Ectodermal cell (in vitro differentiated cells): ENCODE measurements at regions not wholly inside any gene's neighbourhood (a gene's known extent, or its start where the extent isn't known, plus 50 kb on each side); places are given as distances from the start of the nearest gene placed in this dataset.
"Not testable (repeated sequence)": the region's sequence is repeated elsewhere in the genome, so short reads cannot be mapped to it uniquely, and the experiment has no call there.

Experiments used
- H3K27ac ChIP-seq: 2 replicates; pipeline ENCODE4 v1.7.0; 2013; ENCODE audit warnings: mild to moderate bottlenecking, low read depth, low read length; ENCODE audit not compliant: insufficient read depth, poor library complexity, severe bottlenecking
- H3K27me3 ChIP-seq: 2 replicates; pipeline ENCODE4 v1.7.0; 2013; ENCODE audit warnings: mild to moderate bottlenecking, low read length; ENCODE audit not compliant: insufficient read depth, control insufficient read depth, poor library complexity, severe bottlenecking
- H3K36me3 ChIP-seq: one replicate; pipeline ENCODE4 v1.7.0; 2013; ENCODE audit warnings: low read length; ENCODE audit not compliant: control insufficient read depth, insufficient read depth
- H3K4me1 ChIP-seq: one replicate; pipeline ENCODE4 v1.7.0; 2013; ENCODE audit warnings: low read length; ENCODE audit not compliant: control insufficient read depth, insufficient read depth
- H3K4me3 ChIP-seq: 2 replicates; pipeline ENCODE4 v1.7.0; 2013; ENCODE audit warnings: low read depth, low read length, control low read depth; ENCODE audit not compliant: insufficient read depth
- H3K9me3 ChIP-seq: 2 replicates; pipeline ENCODE4 v1.7.0; 2013; ENCODE audit warnings: mild to moderate bottlenecking, low read length, moderate library complexity; ENCODE audit not compliant: control insufficient read depth
- WGBS, 2 experiments: methylation state at CpG; one replicate each; pipeline ENCODE4 v1.1.7; 2013; ENCODE audit warnings: missing lambda C conversion rate in 2 of 2; 5-methylcytosine and 5-hydroxymethylcytosine counted together

- no peaks in the 10 kb centered on the region for H3K4me1 ChIP-seq
Measured at GRCh38 chr1:30444850-30445249, 278.5 kb downstream of the MATN1 start.

GRCh38 chr1:30444401-30444800 is 279.0 kb downstream of the MATN1 start:
- Histone ChIP-seq H3K27ac (no peak overlapping the region), H3K9me3 (no peaks in the 10 kb centered on the region), H3K36me3 (no peaks in the 10 kb centered on the region), H3K4me3 (no peak overlapping the region), H3K4me1 (no peaks in the 10 kb centered on the region), H3K27me3 (no peaks in the 10 kb centered on the region)
- 82 to 86% methylated on average over 1 of the region's 1 CpG for WGBS, 2 experiments

More at GRCh38 chr1:30444850-30445249, 278.5 kb downstream of the MATN1 start:
- Histone ChIP-seq H3K9me3 (no peaks in the 10 kb centered on the region), H3K4me3 (no peak overlapping the region), H3K27ac (no peak overlapping the region), H3K27me3 (no peaks in the 10 kb centered on the region), H3K36me3 (no peaks in the 10 kb centered on the region)
- 86 to 87% methylated on average over 2 of the region's 2 CpGs for WGBS, 2 experiments

- H3K27ac ChIP-seq, H3K4me3 ChIP-seq, H3K4me1 ChIP-seq, H3K36me3 ChIP-seq, H3K27me3 ChIP-seq, H3K9me3 ChIP-seq: not testable (repeated sequence)
- 80% methylated on average over 8 of the region's 9 CpGs for WGBS, 2 experiments
Measured at GRCh38 chr1:30438274-30438673, 285.1 kb downstream of the MATN1 start.

DNA sequence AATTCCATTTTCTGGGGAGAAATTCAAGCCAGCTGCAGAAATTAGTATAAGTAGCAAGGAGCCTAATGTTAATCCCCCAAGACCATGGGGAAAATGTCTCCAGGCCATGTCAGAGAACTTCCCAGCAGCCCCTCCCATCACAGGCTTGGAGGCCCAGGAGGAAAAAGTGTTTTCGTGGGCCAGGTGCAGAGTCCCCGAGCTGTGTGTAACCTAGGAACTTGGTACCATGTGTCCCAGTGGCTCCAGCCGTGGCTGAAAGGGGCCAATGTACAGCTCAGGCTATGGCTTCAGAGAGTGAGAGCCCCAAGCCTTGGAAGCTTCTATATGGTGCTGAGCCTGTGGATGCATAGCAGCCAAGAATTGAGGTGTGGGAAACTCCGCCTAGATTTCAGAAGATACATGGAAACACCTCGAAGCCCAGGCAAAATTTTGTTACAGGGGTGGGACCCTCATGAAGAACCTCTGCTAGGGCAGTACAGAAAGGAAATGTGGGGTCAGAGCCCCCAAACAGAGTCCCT is 286.3 kb downstream of the MATN1 start:
- H3K27ac ChIP-seq, result no peak overlapping the region
- no peaks in the 10 kb centered on the region for H3K9me3 ChIP-seq
- H3K4me1 ChIP-seq, result no peaks in the 10 kb centered on the region
- H3K27me3 ChIP-seq, result no peaks in the 10 kb centered on the region
- whole genome bisulfite sequencing, 2 experiments, result 91 to 94% methylated on average over 5 of the region's 5 CpGs
- H3K4me3 ChIP-seq, result no peak overlapping the region
- H3K36me3 ChIP-seq, result no peaks in the 10 kb centered on the region

GRCh38 chr1:30427545-30427944 is 295.8 kb downstream of the MATN1 start:
- Histone ChIP-seq H3K9me3 (no peaks in the 10 kb centered on the region), H3K36me3 (no peaks in the 10 kb centered on the region), H3K4me3 (no peak overlapping the region), H3K4me1 (no peaks in the 10 kb centered on the region), H3K27me3 (no peaks in the 10 kb centered on the region), H3K27ac (no peak overlapping the region)
- WGBS, 2 experiments, result 69 to 100% methylated on average over 1 to 2 of the region's 2 CpGs

DNA sequence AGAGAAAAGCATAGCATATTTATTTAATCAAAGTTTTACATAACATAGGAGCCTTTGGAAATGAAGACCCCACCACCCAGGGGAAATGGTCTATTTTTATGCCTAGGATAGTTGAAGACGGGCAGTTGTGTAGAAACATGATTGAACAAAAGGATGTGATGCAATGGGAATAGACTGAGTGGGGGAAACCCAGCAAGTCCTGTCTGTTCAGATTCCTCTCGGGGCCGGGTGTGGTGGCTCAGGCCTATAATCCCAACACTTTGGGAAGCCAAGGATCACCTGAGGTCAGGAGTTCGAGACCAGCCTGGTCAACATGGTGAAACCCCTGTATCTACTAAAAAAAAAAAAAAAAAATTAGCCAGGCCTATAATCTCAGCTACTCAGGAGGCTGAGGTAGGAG is 298.3 kb downstream of the MATN1 start:
- H3K27me3 ChIP-seq, result no peaks in the 10 kb centered on the region
- no peaks in the 10 kb centered on the region for H3K36me3 ChIP-seq
- H3K9me3 ChIP-seq, result no peaks in the 10 kb centered on the region
- WGBS, 2 experiments, result 92 to 99% methylated on average over 4 of the region's 4 CpGs
- no peaks in the 10 kb centered on the region for H3K4me1 ChIP-seq
- no peak overlapping the region for H3K4me3 ChIP-seq
- H3K27ac ChIP-seq, result no peak overlapping the region

GRCh38 chr1:30423570-30423969 is 299.8 kb downstream of the MATN1 start:
- Histone ChIP-seq H3K4me3 (no peak overlapping the region), H3K27me3 (no peaks in the 10 kb centered on the region), H3K36me3 (no peaks in the 10 kb centered on the region), H3K4me1 (no peaks in the 10 kb centered on the region), H3K9me3 (no peaks in the 10 kb centered on the region), H3K27ac (no peak overlapping the region)
- 77 to 87% methylated on average over 3 of the region's 3 CpGs for WGBS, 2 experiments

GRCh38 chr1:30422251-30422650 is 301.1 kb downstream of the MATN1 start:
- Histone ChIP-seq H3K9me3 (no peaks in the 10 kb centered on the region), H3K27me3 (no peaks in the 10 kb centered on the region), H3K4me3 (no peak overlapping the region), H3K27ac (no peak overlapping the region), H3K36me3 (no peaks in the 10 kb centered on the region), H3K4me1 (no peaks in the 10 kb centered on the region)
- WGBS, 2 experiments, result 85 to 88% methylated on average over 2 of the region's 2 CpGs

DNA sequence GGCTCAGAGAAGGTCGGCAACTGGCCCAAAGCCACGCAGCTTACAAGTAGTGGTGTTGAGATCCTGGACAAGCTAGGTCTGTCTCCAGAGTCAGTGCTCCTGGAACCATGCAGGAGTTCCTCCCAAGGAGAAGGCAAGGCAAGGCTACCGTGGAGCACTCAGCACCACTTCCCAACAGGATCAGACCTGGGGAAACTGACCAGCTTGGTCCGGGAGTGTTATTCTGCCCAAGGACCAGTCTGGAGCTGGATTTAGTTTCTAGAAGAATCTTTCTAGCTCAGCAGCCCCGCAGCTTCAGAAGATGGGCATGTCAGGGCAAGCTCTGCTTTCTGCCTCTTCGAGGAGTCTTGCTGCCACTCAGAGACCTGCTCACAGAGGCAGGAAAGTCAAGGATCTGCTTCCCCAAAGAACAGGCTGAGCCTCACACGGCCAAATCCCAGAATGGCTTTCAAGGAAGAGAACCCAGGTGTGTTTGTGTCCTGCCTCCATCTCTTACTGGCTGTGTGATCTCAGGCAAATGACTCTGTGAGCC is 302.8 kb downstream of the MATN1 start:
- WGBS, 2 experiments, result 92 to 96% methylated on average over 7 of the region's 7 CpGs
- no peaks in the 10 kb centered on the region for H3K9me3 ChIP-seq

DNA sequence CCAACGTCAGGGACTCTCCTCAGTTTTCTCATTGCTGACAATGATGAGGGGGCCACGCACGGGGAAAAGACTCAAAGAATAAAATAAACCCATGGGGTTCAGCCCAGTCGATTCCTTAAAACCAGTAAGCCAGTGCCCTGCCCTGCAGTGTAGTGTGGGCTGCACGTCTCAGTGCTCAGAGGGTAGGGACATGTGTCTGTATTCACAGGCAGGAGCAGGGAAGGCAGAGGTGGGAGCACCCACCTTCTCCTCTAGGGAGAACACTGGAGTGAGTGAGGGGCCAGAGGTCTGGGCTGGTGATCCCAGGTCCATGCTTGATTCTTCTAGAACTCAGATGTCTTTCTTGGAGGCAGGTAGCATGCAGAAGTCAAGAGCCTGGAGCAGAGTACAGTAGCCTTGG is 303.6 kb downstream of the MATN1 start:
- Histone ChIP-seq H3K27ac (no peak overlapping the region), H3K27me3 (no peaks in the 10 kb centered on the region), H3K4me1 (no peaks in the 10 kb centered on the region), H3K9me3 (no peaks in the 10 kb centered on the region), H3K4me3 (no peak overlapping the region), H3K36me3 (no peaks in the 10 kb centered on the region)
- WGBS, 2 experiments, result 89 to 93% methylated on average over 5 of the region's 5 CpGs

More for the DNA sequence above, 302.8 kb downstream of the MATN1 start:
- H3K4me3 ChIP-seq, result no peak overlapping the region
- H3K27ac ChIP-seq, result no peak overlapping the region
- no peaks in the 10 kb centered on the region for H3K36me3 ChIP-seq
- H3K27me3 ChIP-seq, result no peaks in the 10 kb centered on the region
- H3K4me1 ChIP-seq, result no peaks in the 10 kb centered on the region
